Umbilical cord (tissue), 1 donor: ENCODE measurements at regions not wholly inside any gene's neighbourhood (a gene's known extent, or its start where the extent isn't known, plus 50 kb on each side); places are given as distances from the start of the nearest gene placed in this dataset.
A peak's percentile ranks its signal among the peaks of the same experiment; 100 is the strongest.
"Not testable (repeated sequence)": the region's sequence is repeated elsewhere in the genome, so short reads cannot be mapped to it uniquely, and the experiment has no call there.

Source experiments
- DNase-seq: peaks from one replicate; pipeline ENCODE4 v3.0.0-alpha.2; 2015; ENCODE audit warnings: low spot score

- DNase-seq = no peak
These were observed 135.7 kb downstream of the IGF1 start for GRCh38 chr12:102344691-102345090.

- DNase-seq = no peak
These were observed 136.8 kb downstream of the IGF1 start for GRCh38 chr12:102343361-102344121.

DNA sequence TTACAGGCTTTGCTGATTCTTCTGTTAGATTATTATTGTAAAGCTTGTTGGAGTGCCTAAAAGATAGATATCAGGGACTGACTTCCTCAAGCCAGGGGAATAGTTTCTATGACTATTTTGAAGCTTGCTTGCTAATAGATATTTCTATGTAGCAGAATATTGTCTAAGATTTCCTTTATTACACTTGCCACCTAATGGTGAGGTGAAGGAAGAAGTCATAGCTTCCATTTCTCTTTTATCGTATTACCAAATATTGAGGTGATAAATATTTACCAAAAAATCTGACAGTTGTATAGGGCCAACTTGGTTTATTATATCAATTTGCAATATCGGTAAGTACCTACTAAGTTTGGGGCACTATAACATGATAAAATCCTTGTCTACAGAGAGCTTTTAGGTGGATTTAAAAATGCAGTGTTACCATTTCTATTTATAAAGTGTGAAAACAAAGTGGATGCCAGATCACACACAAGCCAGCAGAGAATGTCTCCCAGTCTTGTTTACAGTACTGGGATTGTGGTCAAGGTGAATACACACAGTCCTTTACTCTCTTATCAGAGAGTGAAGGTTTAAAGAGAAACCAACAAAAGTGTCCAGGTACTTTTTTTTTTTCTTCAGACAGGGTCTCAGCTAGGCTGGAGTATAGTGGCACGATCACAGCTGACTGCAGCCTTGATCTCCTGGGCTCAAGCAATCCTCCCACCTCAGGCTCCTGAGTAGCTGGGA lies 137.9 kb downstream of the IGF1 start:
- no peak for DNase-seq

DNA sequence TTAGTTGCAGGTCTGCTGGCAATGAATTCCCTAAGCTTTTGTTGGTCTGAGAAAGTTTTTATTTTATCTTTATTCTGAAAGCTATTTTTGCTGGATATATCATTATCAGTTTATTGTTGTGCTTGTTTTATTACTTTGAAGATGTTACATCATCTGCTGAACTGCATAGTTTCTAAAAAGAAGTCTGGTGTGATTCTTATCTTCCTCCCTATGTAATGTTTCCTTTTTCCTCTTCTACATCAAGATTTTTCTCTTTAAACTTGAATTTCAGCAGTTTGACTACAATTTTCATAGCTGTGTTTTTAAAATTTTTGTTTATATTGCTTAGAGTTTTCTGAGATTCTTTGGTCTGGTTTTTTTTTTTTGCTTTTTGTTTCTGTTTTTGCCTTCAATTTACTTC lies 137.1 kb upstream of the PMCH start:
- DNase-seq = no peak

GRCh38 chr12:102331419-102331818 lies 133.8 kb upstream of the PMCH start:
- no peak for DNase-seq

DNA sequence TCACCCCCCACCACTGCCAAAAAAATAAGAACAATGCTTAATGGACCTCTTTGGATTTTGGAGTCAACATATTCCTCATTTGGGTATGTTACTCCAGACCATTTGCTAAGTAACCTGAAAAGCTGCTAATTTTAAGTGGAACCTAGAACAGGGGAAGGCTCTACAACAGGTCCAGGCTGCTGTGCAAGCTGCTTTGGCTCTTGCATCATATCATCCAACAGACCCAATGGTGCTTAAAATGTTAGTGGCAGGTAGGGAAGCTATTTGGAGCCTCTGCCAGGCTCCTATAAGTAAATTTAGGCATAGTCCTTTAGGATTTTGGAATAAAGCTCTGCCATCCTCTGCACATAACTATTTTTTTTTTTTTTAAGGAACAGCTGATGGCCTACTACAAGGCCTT lies 132.2 kb upstream of the PMCH start:
- no peak for DNase-seq

DNA sequence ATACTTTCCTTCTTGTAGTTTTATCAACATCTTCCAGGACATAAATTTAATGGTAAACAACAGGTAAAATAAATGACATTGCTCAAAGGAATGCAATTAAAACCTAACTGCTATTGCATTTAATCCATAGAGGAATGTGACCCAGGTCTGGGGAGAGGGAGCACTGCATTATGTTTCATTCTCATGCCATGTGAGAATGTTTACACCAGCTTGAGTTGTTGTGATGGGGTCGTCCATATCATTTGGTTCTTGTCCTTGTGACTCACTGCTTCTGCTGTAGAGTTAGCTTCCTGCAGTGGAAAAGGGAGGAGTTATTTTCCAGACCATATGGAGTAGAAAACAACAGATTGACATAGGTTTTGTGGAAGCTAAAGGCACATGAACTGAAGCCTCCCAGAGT lies 129.3 kb upstream of the PMCH start:
- no peak for DNase-seq

DNA sequence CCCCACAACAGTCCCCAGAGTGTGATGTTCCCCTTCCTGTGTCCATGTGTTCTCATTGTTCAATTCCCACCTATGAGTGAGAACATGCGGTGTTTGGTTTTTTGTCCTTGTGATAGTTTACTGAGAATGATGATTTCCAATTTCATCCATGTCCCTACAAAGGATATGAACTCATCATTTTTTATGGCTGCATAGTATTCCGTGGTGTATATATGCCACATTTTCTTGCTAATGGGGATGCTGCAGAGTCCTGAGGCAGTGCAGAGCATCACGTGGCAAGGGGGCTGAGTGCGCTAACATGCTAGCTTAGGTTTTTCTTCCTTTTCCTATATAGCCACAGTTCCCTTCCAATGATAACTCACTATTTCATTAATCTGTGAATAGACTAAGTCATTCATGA lies 127.5 kb upstream of the PMCH start:
- not testable (repeated sequence) for DNase-seq

DNA sequence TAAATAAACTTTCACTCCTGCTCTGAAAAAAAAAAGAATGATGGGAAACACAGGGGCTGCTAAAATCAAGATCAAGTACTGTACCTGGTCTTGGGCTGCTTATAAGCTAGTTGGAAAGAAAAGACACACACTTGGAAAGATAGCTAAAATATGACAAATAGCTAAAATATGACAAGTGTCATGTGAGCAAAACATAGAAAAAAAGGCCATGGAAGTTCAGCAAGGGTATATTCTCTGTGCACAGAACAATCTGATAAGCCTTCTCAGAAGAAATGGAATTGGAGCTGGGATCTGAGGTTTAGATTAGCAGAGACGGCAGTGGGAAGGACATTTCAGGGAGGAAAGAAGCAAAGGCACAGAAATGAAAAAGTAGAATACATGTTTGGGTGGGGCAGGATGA lies 126.2 kb upstream of the PMCH start:
- no peak for DNase-seq

DNA sequence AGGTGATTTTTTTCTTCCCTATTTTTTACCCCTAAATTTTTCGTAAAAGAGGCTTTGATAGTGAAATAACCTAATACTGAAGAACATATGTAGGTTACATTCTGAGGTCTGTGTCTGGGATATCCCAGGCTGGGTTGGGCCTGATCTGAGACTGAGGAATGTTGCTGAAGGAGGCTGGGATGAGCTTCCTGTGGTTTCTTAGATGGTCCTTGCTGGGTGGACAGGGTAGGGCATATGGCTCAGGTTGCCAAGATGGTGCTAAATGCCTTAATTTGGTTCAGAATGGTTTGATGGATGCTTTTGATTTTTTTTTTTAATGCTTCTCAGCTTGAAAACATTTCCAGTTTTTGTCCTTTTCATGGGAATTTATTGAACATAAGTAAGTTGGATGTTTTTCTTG lies 124.6 kb upstream of the PMCH start:
- no peak for DNase-seq

- DNase-seq = no peak
These were observed 123.9 kb upstream of the PMCH start for GRCh38 chr12:102321305-102322082.

GRCh38 chr12:102317155-102317554 lies 119.5 kb upstream of the PMCH start:
- DNase-seq = no peak

DNA sequence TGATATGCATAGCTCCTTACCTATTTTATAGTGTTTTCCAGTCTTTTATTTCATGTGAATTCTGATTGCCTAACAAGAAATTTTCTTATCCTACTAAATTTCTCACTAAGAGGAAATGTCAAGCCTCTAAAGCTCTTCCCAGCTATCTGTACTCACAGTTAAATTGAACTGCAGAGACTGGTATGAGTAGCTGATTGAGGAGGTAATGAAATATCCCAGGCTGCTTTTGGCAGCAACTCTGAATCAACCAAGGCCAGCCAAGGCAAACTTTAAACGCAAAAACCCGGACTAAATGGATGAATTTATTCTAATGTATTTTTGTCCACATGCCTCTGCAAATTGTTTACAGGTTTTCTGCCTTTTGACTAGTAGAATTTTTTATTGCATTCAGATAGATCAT lies 119.1 kb upstream of the PMCH start:
- no peak for DNase-seq

GRCh38 chr12:102314821-102315220 lies 117.2 kb upstream of the PMCH start:
- peak; percentile 11 for DNase-seq

DNA sequence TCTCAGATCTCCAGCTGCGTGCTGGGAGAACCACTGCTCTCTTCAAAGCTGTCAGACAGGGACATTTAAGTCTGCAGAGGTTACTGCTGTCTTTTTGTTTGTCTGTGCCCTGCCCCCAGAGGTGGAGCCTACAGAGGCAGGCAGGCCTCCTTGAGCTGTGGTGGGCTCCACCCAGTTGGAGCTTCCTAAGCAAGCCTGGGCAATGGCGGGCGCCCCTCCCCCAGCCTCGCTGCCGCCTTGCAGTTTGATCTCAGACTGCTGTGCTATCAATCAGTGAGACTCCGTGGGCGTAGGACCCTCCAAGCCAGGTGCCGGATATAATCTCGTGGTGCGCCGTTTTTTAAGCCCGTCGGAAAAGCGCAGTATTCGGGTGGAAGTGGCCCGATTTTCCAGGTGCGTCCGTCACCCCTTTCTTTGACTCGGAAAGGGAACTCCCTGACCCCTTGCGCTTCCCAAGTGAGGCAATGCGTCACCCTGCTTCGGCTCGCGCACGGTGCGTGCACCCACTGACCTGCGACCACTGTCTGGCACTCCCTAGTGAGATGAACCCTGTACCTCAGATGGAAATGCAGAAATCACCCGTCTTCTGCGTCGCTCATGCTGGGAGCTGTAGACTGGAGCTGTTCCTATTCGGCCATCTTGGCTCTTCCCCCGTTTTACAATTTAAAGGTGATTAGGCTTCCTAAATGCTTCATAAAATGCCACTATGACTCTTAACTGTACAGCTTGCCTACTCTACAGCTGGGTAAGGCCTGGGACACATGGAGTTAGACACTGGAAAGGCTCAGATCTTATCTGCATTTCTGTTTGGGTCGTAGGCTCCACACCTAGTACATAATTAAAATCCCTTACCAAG lies 115.7 kb upstream of the PMCH start:
- not testable (repeated sequence) for DNase-seq

DNA sequence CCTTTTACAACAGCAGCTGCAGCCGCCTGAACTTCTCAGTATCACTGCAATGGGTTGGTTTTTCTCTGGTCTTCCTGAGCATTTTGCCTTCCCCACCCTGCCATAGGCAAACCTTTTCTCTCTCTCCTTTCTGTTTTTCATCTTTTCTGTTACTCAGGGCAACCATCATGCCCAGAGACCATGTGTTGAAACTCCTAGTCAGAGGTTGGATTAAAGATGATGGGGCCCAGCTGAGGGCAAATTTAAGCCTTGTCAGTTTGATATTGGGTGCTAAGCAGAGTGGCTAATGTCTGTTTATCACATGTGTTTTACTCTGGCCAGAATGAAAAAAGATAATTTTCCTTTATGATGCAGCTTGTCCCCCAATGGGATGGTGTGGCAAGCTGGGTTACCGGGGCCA lies 107.9 kb upstream of the PMCH start:
- DNase-seq = peak; percentile 78

DNA sequence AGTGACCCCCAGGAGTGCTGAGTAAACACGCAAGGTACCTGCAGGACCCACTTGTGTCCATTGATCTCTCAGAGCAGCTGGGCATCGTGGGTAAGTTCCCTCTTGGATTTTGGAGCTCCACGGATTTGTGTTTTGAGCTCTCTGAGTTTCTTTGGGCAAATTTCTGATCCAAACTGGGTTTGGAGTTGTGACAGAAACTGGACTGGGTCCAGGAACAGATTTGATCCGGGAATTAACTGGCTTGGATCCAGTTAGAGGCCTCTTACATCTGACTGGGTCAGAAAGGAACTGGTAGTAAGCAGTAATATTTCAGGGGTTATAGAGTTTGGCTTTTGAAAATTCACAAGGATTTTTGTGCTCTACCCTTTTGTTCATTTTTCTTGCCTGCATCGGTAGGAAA lies 107.0 kb upstream of the PMCH start:
- peak; percentile 23 for DNase-seq

- DNase-seq = no peak
These were observed 104.9 kb upstream of the PMCH start for GRCh38 chr12:102302553-102302952.

DNA sequence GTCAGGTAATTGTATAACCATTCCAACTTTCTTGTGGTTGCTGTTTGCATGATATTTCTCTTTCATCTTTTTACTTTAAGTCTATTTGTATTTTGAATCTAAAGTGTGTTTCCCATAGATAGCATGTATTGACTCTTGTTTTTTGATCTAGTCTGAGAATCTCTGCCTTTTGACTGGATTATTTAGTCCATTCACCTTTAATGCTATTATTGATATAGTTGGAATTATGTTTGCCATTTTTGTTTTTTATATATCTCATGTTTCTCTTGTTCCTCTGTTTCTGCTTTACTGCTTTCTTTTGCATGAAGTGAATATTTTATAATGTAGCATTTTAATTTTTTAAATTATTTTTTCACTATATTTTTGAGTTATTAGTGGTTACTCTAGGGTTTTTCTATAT lies 103.9 kb upstream of the PMCH start:
- DNase-seq = no peak

- no peak for DNase-seq
These were observed 103.3 kb upstream of the PMCH start for GRCh38 chr12:102300824-102301461.

- DNase-seq = no peak
These were observed 102.1 kb upstream of the PMCH start for GRCh38 chr12:102299731-102300130.
